ENCODE measurements at regions not wholly inside any gene's neighbourhood (a gene's known extent, or its start where the extent isn't known, plus 50 kb on each side); places are given as distances from the start of the nearest gene placed in this dataset.

GRCh38 chr17:12301551-12301950 lies 280.9 kb downstream of the MAP2K4 start:
- POLR2A ChIA-PET: no interaction called here
- DNase-seq (ENCODE audit: low read depth, low spot score): no peak
- TF ChIP-seq, protein P1, sequence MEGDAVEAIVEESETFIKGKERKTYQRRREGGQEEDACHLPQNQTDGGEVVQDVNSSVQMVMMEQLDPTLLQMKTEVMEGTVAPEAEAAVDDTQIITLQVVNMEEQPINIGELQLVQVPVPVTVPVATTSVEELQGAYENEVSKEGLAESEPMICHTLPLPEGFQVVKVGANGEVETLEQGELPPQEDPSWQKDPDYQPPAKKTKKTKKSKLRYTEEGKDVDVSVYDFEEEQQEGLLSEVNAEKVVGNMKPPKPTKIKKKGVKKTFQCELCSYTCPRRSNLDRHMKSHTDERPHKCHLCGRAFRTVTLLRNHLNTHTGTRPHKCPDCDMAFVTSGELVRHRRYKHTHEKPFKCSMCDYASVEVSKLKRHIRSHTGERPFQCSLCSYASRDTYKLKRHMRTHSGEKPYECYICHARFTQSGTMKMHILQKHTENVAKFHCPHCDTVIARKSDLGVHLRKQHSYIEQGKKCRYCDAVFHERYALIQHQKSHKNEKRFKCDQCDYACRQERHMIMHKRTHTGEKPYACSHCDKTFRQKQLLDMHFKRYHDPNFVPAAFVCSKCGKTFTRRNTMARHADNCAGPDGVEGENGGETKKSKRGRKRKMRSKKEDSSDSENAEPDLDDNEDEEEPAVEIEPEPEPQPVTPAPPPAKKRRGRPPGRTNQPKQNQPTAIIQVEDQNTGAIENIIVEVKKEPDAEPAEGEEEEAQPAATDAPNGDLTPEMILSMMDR (IDR thresholded peaks at IDR 0.05; ENCODE audit: insufficient read depth, low read length, missing control alignments): no peak
- CTCF ChIA-PET: no interaction called here
- no peak overlapping the region for H3K4me3 ChIP-seq (ENCODE audit: low read depth, low read length)

- no peak overlapping the region for H3K4me3 ChIP-seq (ENCODE audit: low read depth, low read length)
- TF ChIP-seq, protein P1 (IDR thresholded peaks at IDR 0.05; ENCODE audit: insufficient read depth, low read length, missing control alignments): no peak
- CTCF ChIA-PET: interaction anchor here (0.7 kb wide), 1 partner anchor 326 kb away, joined by 3 read pairs; no protein-coding TSS in a partner anchor
- POLR2A ChIA-PET: no interaction called here
- DNase-seq (ENCODE audit: low read depth, low spot score): no peak
Observed at GRCh38 chr17:12302711-12303110, 282.0 kb downstream of the MAP2K4 start.

DNA sequence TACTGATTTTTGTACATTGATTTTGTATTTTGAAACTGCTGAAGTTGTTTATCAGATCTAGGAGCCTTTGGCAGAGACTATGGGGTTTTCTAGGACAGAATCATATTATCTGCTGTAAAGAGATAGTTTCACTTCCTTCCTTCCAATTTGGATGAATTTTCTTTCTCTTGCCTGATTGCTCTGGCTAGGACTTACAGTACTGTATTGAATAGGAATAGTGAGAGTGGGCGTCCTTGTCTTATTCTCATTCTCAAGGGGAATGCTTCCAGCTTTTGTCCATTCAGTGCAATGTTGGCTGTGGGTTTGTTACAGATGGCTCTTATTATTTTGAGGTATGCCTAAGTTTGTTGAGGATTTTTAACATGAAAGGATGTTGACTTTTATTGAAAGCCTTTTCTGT lies 290.1 kb downstream of the MAP2K4 start:
- TF ChIP-seq, protein P1 (IDR thresholded peaks at IDR 0.05; ENCODE audit: insufficient read depth, low read length, missing control alignments): no peak
- CTCF ChIA-PET: no interaction called here
- POLR2A ChIA-PET: no interaction called here
- DNase-seq (ENCODE audit: low read depth, low spot score): no peak
- H3K4me3 ChIP-seq (ENCODE audit: low read depth, low read length): no peak overlapping the region

- H3K4me3 ChIP-seq (ENCODE audit: low read depth, low read length): no peak overlapping the region
- POLR2A ChIA-PET: no interaction called here
- TF ChIP-seq, protein P1 (IDR thresholded peaks at IDR 0.05; ENCODE audit: insufficient read depth, low read length, missing control alignments): no peak
- CTCF ChIA-PET: no interaction called here
- no peak for DNase-seq (ENCODE audit: low read depth, low spot score)
Observed at GRCh38 chr17:12312692-12313091, 292.0 kb downstream of the MAP2K4 start.

DNA sequence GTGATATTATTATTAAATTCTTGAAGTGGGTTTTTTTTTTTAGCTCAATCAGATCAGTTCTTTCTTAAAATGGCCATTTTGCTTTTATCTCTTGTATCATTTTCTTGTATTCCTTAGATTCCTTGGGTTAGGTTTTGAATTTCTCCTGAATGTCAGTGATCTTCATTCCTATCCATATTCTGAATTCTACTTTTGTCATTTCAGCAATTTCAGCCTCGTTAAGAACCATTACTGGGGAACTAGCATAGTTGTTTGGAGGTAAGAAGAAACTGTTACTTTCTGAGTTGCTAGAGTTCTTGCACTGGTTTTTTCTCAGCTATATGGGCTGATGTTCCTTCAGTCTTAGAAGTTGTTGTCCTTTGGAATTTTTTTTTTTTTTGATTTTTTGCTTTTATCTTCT lies 293.1 kb downstream of the MAP2K4 start:
- POLR2A ChIA-PET: no interaction called here
- CTCF ChIA-PET: interaction anchor here (0.6 kb wide), 1 partner anchor 354 kb away, joined by 3 read pairs; no protein-coding TSS in a partner anchor
- TF ChIP-seq, protein P1 (IDR thresholded peaks at IDR 0.05; ENCODE audit: insufficient read depth, low read length, missing control alignments): no peak
- no peak for DNase-seq (ENCODE audit: low read depth, low spot score)
- H3K4me3 ChIP-seq (ENCODE audit: low read depth, low read length): no peak overlapping the region

GRCh38 chr17:12316021-12316420 lies 295.3 kb downstream of the MAP2K4 start:
- ChIA-PET CTCF (no interaction called here), POLR2A (no interaction called here)
- DNase-seq (ENCODE audit: low read depth, low spot score): peak; percentile 10
- H3K4me3 ChIP-seq (ENCODE audit: low read depth, low read length): no peak overlapping the region
- TF ChIP-seq, protein P1 (IDR thresholded peaks at IDR 0.05; ENCODE audit: insufficient read depth, low read length, missing control alignments): no peak

All from AG04449 (cell line).